Kidney epithelial cell (primary cell): ENCODE measurements at regions not wholly inside any gene's neighbourhood (a gene's known extent, or its start where the extent isn't known, plus 50 kb on each side); places are given as distances from the start of the nearest gene placed in this dataset.

Experiments used
- DNase-seq: peaks from one replicate; pipeline ENCODE4 v3.0.0-alpha.2; 2010; ENCODE audit warnings: low read depth
- H3K27me3 ChIP-seq: 2 replicates; pipeline ENCODE4 v1.6.0; 2011; ENCODE audit warnings: low read length; ENCODE audit not compliant: control insufficient read depth, insufficient read depth
- H3K36me3 ChIP-seq: 2 replicates; pipeline ENCODE4 v1.5.1; 2011; ENCODE audit warnings: low read length; ENCODE audit not compliant: control insufficient read depth, insufficient read depth
- H3K4me3 ChIP-seq: 2 replicates; pipeline ENCODE4 v1.5.1; 2011; ENCODE audit warnings: low read depth, mild to moderate bottlenecking, control low read depth, low read length
- TF ChIP-seq, protein P1 (sequence below): IDR thresholded peaks from 2 replicates; pipeline ENCODE4 v1.5.1; 2011; ENCODE audit warnings: mild to moderate bottlenecking, moderate library complexity, low read length, control low read depth, inconsistent platforms; ENCODE audit not compliant: insufficient read depth, poor library complexity, severe bottlenecking

DNA sequence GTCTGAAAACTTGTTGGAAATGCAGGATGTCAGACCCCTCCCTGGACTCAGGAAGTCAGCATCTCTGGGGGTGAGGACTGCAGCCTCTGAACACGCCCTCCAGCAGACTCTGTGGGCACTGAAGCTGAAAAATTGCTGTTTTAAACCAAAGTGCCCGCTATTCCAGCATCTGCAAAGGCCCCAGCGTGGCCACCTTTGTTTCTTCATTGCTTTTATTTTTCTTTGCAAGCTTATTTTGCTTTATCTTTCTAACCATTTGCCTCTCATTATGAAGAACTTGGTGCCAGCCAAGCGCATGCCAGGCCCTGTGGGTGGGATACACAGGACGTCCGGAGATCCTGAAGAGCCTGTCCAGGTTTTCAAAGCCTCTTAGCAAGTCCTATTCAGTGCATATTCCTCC, 203.9 kb upstream of the CST7 start:
- H3K36me3 ChIP-seq = no peaks in the 10 kb centered on the region
- no peaks in the 10 kb centered on the region for H3K27me3 ChIP-seq
- TF ChIP-seq, protein P1, sequence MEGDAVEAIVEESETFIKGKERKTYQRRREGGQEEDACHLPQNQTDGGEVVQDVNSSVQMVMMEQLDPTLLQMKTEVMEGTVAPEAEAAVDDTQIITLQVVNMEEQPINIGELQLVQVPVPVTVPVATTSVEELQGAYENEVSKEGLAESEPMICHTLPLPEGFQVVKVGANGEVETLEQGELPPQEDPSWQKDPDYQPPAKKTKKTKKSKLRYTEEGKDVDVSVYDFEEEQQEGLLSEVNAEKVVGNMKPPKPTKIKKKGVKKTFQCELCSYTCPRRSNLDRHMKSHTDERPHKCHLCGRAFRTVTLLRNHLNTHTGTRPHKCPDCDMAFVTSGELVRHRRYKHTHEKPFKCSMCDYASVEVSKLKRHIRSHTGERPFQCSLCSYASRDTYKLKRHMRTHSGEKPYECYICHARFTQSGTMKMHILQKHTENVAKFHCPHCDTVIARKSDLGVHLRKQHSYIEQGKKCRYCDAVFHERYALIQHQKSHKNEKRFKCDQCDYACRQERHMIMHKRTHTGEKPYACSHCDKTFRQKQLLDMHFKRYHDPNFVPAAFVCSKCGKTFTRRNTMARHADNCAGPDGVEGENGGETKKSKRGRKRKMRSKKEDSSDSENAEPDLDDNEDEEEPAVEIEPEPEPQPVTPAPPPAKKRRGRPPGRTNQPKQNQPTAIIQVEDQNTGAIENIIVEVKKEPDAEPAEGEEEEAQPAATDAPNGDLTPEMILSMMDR = no peak
- H3K4me3 ChIP-seq = no peak overlapping the region
- no peak for DNase-seq

DNA sequence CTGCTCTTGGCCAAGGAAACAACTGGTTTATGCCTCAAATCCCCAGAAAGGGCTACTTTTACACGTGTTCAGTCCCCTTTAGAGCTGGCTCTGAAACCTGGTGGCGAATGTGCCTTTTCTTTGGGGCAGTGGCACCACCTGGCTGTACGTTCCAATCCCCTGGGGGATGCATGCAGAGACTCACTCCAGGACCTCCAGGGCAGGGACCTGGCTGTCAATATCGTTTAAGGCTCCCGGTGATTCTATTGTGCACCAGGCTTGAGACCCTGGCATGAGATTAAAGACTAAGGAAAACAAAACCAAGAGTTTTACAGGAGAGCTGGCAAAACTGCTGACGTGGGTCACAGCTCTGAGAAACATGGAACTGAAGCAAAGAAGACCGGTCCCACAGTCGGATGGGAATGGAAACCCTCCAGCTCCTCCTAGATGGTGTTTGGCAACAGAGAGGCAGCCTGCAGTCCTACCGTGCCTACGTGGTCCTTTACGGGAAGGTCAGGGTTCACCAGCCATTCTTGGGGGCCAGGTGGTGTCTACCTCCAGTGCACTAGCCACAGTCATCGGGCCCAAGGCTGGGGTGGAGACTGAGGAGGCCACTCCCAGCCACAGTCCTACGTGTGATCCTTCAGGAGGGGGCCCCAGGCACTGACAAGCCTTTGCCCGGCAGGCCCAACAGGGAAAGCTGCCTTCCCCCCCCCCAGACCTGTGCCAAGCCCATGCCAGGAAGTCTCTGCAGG, 203.3 kb upstream of the CST7 start:
- H3K4me3 ChIP-seq = no peak overlapping the region
- DNase-seq = no peak
- no peaks in the 10 kb centered on the region for H3K27me3 ChIP-seq
- TF ChIP-seq, protein P1 = no peak
- no peaks in the 10 kb centered on the region for H3K36me3 ChIP-seq

DNA sequence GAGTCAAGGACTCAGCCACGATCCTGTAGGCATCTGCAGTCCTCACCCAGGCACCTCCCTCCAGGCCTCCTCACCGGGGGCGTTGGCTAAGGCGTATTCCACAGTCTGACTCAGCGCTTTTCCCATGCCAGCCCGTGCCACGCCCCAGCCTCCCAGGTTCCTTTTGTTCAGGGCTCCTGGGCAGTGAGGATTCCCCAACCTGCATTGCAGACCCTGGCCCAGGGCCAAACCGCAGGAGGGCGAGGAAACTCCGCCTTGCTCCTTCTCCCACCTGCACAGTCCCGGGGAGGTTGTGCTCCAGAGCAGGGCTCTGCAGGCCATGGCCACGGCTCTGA, 202.8 kb upstream of the CST7 start:
- TF ChIP-seq, protein P1 = no peak
- Histone ChIP-seq H3K4me3 (no peak overlapping the region), H3K27me3 (no peaks in the 10 kb centered on the region), H3K36me3 (no peaks in the 10 kb centered on the region)
- peak; percentile 55 for DNase-seq

DNA sequence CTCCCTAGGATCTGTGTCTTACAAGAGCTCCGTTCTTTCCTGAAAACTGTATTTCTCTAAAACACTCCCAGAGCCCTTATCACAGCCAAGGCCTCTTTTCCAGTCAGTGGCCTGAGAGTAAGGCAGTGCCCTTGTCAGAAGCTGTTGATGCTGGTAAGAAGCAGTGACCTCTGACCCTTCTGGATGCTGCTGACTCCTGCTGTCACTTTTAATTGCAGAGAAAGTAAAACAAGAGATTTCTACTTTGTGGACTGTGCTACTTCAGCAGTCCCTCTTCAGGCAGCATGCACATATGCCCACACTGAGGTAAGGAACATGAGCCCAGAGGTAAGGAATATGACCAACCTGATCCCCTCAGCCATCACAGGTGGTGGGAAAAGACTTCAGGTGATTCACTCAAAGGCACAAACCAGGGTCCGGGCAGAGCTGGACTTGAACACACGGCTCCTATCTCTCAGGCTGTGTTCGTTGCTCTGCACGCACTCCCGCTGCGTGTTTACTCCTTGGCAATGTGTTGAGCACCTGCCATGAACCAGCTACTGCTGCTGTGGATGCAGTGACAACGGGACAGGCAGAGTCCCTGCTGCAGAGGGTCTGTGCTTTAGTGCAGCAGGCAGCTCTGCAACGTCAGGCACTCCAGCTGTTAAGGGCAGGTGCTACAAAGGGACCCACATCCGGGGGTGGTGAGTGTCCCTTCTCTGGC, 201.9 kb upstream of the CST7 start:
- no peaks in the 10 kb centered on the region for H3K27me3 ChIP-seq

DNA sequence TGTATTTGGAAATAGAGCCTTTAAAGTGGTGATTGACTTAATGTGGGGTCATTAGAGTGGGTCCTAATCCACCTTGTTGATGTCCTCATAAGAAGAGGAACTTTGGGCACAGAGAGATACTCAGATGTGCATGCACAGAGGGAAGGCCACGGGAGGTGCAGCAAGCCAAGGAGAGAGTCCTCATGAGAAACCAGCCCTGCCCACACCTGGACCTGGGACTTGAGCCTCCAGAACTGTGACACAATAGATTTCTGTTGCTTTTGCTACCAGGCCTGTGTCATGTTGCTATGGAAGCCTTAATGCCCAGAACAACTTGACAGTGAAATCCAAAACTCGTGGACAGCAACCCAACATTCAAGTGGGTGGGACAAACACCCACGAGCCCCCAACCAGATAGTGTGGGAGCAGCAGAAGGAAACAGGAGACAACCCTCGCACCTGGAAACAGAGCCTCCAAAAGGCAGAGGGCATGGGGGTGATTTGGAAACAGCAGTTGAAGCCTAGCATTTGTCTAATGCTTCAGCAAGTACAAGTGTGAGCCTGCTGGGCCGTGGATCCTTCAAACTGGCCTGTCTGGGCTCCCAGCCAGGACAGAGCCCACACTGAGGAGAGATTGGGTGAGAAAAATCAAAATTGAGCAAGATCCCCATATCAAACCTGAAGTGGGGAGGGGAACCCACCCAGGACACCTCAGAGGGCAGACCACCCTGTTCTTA, 201.0 kb upstream of the CST7 start:
- TF ChIP-seq, protein P1 = no peak
- no peaks in the 10 kb centered on the region for H3K27me3 ChIP-seq
- H3K36me3 ChIP-seq = no peaks in the 10 kb centered on the region
- DNase-seq = no peak
- no peak overlapping the region for H3K4me3 ChIP-seq

More for the DNA sequence above, 201.9 kb upstream of the CST7 start:
- Histone ChIP-seq H3K36me3 (no peaks in the 10 kb centered on the region), H3K4me3 (no peak overlapping the region)
- no peak for DNase-seq
- TF ChIP-seq, protein P1 = no peak
